B cell (primary cell): ENCODE measurements at regions not wholly inside any gene's neighbourhood (a gene's known extent, or its start where the extent isn't known, plus 50 kb on each side); places are given as distances from the start of the nearest gene placed in this dataset.

Experiments used
- ATAC-seq: fragments of 200-7000 bp; cut with Tn5 transposase; one replicate; pipeline ENCODE4 v1.10.0; 2021; ENCODE audit warnings: low read depth, mild to moderate bottlenecking, moderate number of reproducible peaks, moderate library complexity
- CTCF ChIA-PET: fragments of 350-600 bp; sonication (Branson Sonifier 250); formaldehyde crosslinking; loops from one replicate; lab custom pipeline; 2021; ENCODE audit warnings: antibody characterized with exemption, inconsistent platforms; lab: Charles Lee
- POLR2A ChIA-PET: fragments of 350-600 bp; sonication (Branson Sonifier 250); formaldehyde crosslinking; loops from one replicate; lab custom pipeline; 2021; ENCODE audit warnings: antibody characterized with exemption; lab: Charles Lee
- DNase-seq: peaks from one replicate; pipeline ENCODE4 v3.0.0; 2013
- H2AFZ ChIP-seq: 2 replicates; pipeline ENCODE4 v1.6.1; 2012; ENCODE audit warnings: mild to moderate bottlenecking, low read depth, low read length; ENCODE audit not compliant: insufficient read depth, poor library complexity, severe bottlenecking
- H3K27ac ChIP-seq, 2 donors: 1 replicate in 1 of 2; 2 replicates in 1 of 2; pipeline ENCODE4 v1.5.1; 2012 to 2013; ENCODE audit warnings: low read length in 2 of 2, mild to moderate bottlenecking in 2 of 2, moderate library complexity in 1 of 2
- H3K27me3 ChIP-seq, 4 experiments: fragments of 200-600 bp in 1 of 4; sonication (generic) in 1 of 4; replicated peaks in 1 of 4; 1 replicate in 2 of 4; 2 replicates in 2 of 4; pipeline versions ENCODE4 v1.6.1 to v1.7.0; 2013 to 2016; ENCODE audit warnings: low read length in 3 of 4, mild to moderate bottlenecking in 2 of 4, mixed read lengths in 1 of 4, moderate library complexity in 1 of 4; ENCODE audit not compliant: insufficient read depth in 4 of 4, control insufficient read depth in 3 of 4; ENCODE audit errors: control extremely low read depth in 1 of 4
- H3K36me3 ChIP-seq, 2 experiments: replicated peaks in 1 of 2; 1 replicate in 1 of 2; 2 replicates in 1 of 2; pipeline versions ENCODE4 v1.6.1 to v1.7.1; 2013; ENCODE audit warnings: low read length in 1 of 2; ENCODE audit not compliant: insufficient read depth in 2 of 2, control insufficient read depth in 1 of 2; ENCODE audit errors: control extremely low read depth in 1 of 2, extremely low read depth in 1 of 2
- H3K4me1 ChIP-seq, 2 donors: fragments of 200-600 bp in 1 of 2; sonication (generic) in 1 of 2; 1 replicate in 1 of 2; 2 replicates in 1 of 2; pipeline versions ENCODE4 v1.5.1 to v1.6.1; 2013 to 2017; ENCODE audit warnings: low read length in 2 of 2; ENCODE audit not compliant: control insufficient read depth in 2 of 2, insufficient read depth in 2 of 2
- H3K4me2 ChIP-seq: replicated peaks from 2 replicates; pipeline ENCODE3; 2012; ENCODE audit warnings: mild to moderate bottlenecking, low read depth, low read length; ENCODE audit not compliant: poor library complexity, severe bottlenecking
- H3K4me3 ChIP-seq, 5 experiments: fragments of 200-600 bp in 1 of 5; sonication (generic) in 1 of 5; 1 replicate in 3 of 5; 2 replicates in 2 of 5; pipeline versions ENCODE4 v1.5.1 to v1.7.0; 2011 to 2016; ENCODE audit warnings: low read length in 4 of 5, mild to moderate bottlenecking in 4 of 5, low read depth in 2 of 5, control low read depth in 1 of 5, moderate library complexity in 1 of 5; ENCODE audit not compliant: insufficient read depth in 1 of 5; ENCODE audit errors: control extremely low read depth in 1 of 5, extremely low read depth in 1 of 5
- H3K79me2 ChIP-seq: fragments of 200-600 bp; sonication (generic); one replicate; pipeline ENCODE4 v1.6.0; 2016; ENCODE audit warnings: low read length; ENCODE audit not compliant: control insufficient read depth, insufficient read depth
- H3K9ac ChIP-seq: fragments of 200-600 bp; sonication (generic); 2 replicates; pipeline ENCODE4 v1.6.1; 2017; ENCODE audit warnings: mild to moderate bottlenecking, low read length, moderate library complexity
- H3K9me3 ChIP-seq, 3 donors: one replicate each; pipeline versions ENCODE4 v1.6.1 to v1.7.1; 2013; ENCODE audit warnings: low read length in 2 of 3; ENCODE audit not compliant: control insufficient read depth in 2 of 3, insufficient read depth in 1 of 3; ENCODE audit errors: control extremely low read depth in 1 of 3
- H4K20me1 ChIP-seq: 2 replicates; pipeline ENCODE4 v1.6.0; 2012; ENCODE audit warnings: mild to moderate bottlenecking, low read length; ENCODE audit not compliant: insufficient read depth, control insufficient read depth, poor library complexity, severe bottlenecking
- H3K27ac Mint-ChIP-seq: one replicate; pipeline ENCODE4 v1.8.0; 2021; ENCODE audit warnings: mixed read lengths
- H3K27me3 Mint-ChIP-seq: one replicate; pipeline ENCODE4 v1.8.0; 2021; ENCODE audit warnings: mixed read lengths
- H3K4me1 Mint-ChIP-seq: one replicate; pipeline ENCODE4 v1.8.0; 2021; ENCODE audit warnings: mixed read lengths
- H3K4me3 Mint-ChIP-seq: one replicate; pipeline ENCODE4 v1.8.0; 2021; ENCODE audit warnings: mixed read lengths
- H3K9me3 Mint-ChIP-seq: one replicate; pipeline ENCODE4 v1.8.0; 2022; ENCODE audit warnings: mixed read lengths; ENCODE audit not compliant: insufficient read depth
- EZH2 ChIP-seq: IDR thresholded peaks from 2 replicates; pipeline ENCODE4 v1.6.1; 2012; ENCODE audit warnings: borderline replicate concordance, low read depth, mild to moderate bottlenecking, moderate library complexity, low read length; ENCODE audit not compliant: insufficient read depth, poor library complexity, severe bottlenecking
- WGBS: methylation state at CpG from one replicate; pipeline ENCODE4 v1.1.5; 2013; ENCODE audit warnings: missing lambda C conversion rate; ENCODE audit not compliant: insufficient coverage; 5-methylcytosine and 5-hydroxymethylcytosine counted together
- intact Hi-C: fragments of 100-400 bp; cut with micrococcal nuclease; formaldehyde crosslinking; loops from one replicate; pipeline ENCODE4 v1.10.0; 2022
- TF ChIP-seq, protein P1 (sequence below): fragments of 200-600 bp; IDR thresholded peaks from one replicate; pipeline ENCODE4 v1.8.0; 2022; ENCODE audit warnings: antibody characterized with exemption, mild to moderate bottlenecking

DNA sequence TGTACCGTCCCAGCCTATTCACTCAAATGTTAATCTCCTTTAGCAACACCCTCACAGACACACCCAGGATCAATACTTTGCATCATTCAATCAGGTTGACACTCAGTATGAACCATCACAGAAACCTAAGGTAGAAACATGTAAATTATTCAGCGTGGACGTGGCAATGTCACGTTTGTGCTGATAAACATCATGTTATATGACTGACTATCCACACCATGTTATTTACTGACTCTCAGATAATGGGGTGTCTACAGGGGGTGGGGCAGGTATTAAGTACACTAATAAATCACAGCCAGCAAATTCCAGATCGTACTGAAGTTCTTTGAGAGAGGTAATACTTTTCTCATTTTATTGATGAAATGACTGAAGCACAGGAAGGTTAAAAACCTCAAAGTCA is 280.0 kb downstream of the C12orf75 start:
- no peaks in the 10 kb centered on the region for H3K27me3 ChIP-seq
- H3K4me3 ChIP-seq: no peak overlapping the region
- no peaks in the 10 kb centered on the region for H3K9me3 ChIP-seq
- no peaks in the 10 kb centered on the region for H3K4me1 ChIP-seq
- Mint-ChIP-seq H3K4me1 (no peaks in the 10 kb centered on the region), H3K27me3 (peaks cover under 1% of the 10 kb centered on the region), H3K4me3 (no peak overlapping the region), H3K9me3 (no peaks in the 10 kb centered on the region), H3K27ac (no peak overlapping the region)
- intact Hi-C loops: no loop called here
- no peaks in the 10 kb centered on the region for H3K36me3 ChIP-seq
- no peaks in the 10 kb centered on the region for H4K20me1 ChIP-seq
- DNase-seq (no peak), ATAC-seq (no peak)
- no peak overlapping the region for H2AFZ ChIP-seq
- ChIA-PET CTCF (no interaction called here), POLR2A (no interaction called here)
- H3K9ac ChIP-seq: no peak overlapping the region
- no peaks in the 10 kb centered on the region for H3K79me2 ChIP-seq
- no peak overlapping the region for H3K4me2 ChIP-seq
- WGBS: 89% methylated on average over 1 of the region's 5 CpGs
- TF ChIP-seq EZH2: no peak
- TF ChIP-seq, protein P1, sequence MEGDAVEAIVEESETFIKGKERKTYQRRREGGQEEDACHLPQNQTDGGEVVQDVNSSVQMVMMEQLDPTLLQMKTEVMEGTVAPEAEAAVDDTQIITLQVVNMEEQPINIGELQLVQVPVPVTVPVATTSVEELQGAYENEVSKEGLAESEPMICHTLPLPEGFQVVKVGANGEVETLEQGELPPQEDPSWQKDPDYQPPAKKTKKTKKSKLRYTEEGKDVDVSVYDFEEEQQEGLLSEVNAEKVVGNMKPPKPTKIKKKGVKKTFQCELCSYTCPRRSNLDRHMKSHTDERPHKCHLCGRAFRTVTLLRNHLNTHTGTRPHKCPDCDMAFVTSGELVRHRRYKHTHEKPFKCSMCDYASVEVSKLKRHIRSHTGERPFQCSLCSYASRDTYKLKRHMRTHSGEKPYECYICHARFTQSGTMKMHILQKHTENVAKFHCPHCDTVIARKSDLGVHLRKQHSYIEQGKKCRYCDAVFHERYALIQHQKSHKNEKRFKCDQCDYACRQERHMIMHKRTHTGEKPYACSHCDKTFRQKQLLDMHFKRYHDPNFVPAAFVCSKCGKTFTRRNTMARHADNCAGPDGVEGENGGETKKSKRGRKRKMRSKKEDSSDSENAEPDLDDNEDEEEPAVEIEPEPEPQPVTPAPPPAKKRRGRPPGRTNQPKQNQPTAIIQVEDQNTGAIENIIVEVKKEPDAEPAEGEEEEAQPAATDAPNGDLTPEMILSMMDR: no peak
- H3K27ac ChIP-seq: no peak overlapping the region

GRCh38 chr12:105611340-105611739 is 280.8 kb downstream of the C12orf75 start:
- intact Hi-C loops: no loop called here
- no peaks in the 10 kb centered on the region for H3K27me3 ChIP-seq
- POLR2A ChIA-PET: no interaction called here

More at GRCh38 chr12:105611340-105611739, 280.8 kb downstream of the C12orf75 start:
- Mint-ChIP-seq H3K27ac (no peak overlapping the region), H3K27me3 (peaks cover 3% of the 10 kb centered on the region), H3K4me3 (no peak overlapping the region), H3K9me3 (no peaks in the 10 kb centered on the region), H3K4me1 (no peaks in the 10 kb centered on the region)
- Histone ChIP-seq H3K79me2 (no peaks in the 10 kb centered on the region), H3K4me3 (no peak overlapping the region), H3K9ac (no peak overlapping the region), H4K20me1 (no peaks in the 10 kb centered on the region), H3K4me2 (no peak overlapping the region), H3K4me1 (no peaks in the 10 kb centered on the region), H3K9me3 (no peaks in the 10 kb centered on the region), H3K36me3 (no peaks in the 10 kb centered on the region), H3K27ac (no peak overlapping the region), H2AFZ (no peak overlapping the region)
- CTCF ChIA-PET: no interaction called here
- WGBS: no CpG with 5 or more reads among the region's 3 CpGs
- TF ChIP-seq, protein P1: no peak
- no peak for TF ChIP-seq EZH2
- DNase-seq (no peak), ATAC-seq (no peak)
